Stimulated activated CD8-positive, alpha-beta memory T cell treated with anti-CD3 and anti-CD28 coated beads, Interleukin-2, amount 100 ng/mL, for 48 hours (primary cell): ENCODE measurements at regions not wholly inside any gene's neighbourhood (a gene's known extent, or its start where the extent isn't known, plus 50 kb on each side); places are given as distances from the start of the nearest gene placed in this dataset.
"Not testable (repeated sequence)": the region's sequence is repeated elsewhere in the genome, so short reads cannot be mapped to it uniquely, and the experiment has no call there.

ENCODE experiments used
- DNase-seq, 2 donors: peaks; one replicate each; pipeline ENCODE4 v3.0.0-alpha.2; 2020; ENCODE audit warnings: low read depth in 2 of 2

- DNase-seq = no peak
Observed at GRCh38 chr3:27779176-27779575, 57.1 kb upstream of the EOMES start.

- no peak for DNase-seq
Observed at GRCh38 chr3:27789420-27789819, 67.3 kb upstream of the EOMES start.

DNA sequence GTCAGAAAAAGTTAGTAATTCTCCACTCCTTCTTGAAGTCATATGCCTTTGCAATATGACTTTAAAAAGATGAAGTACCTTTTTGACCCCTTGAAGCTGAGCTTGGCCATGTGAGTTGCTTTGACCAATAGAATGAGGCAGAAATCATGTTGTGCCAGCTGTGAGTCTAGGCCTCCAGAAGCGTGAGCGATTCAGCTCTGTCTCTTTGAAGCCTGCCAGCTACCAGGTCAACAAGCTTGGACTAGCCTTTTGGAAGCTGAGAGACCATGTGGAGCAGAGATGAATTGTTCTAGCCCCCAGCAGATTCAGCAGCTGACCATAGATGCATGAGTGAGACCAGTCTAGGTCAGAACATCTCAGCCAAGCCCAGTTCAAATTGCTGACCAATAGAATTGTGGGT, 69.8 kb upstream of the EOMES start:
- no peak for DNase-seq

DNA sequence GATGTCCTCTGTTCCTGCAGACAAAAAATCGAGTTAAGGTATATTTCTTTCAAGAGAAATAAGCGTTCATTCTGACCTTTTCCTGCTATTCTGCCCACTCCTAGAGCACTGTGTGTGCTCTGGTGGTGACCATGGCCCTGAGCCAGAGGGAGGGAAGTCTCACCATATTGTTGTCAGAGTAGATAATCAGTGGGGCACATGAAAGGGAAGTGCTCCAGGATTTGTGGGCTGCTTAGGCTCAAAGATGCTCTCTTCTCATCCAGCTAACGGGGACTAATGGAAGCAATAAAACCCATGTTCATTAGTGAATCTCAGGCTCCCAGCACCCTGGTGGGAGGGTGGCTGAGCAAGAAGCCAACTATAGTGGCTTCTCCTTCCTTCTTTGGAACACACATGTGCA, 70.7 kb upstream of the EOMES start:
- DNase-seq = no peak

- DNase-seq = no peak
Observed at GRCh38 chr3:27794211-27794610, 72.1 kb upstream of the EOMES start.

- DNase-seq = no peak
Observed at GRCh38 chr3:27796365-27796875, 74.3 kb upstream of the EOMES start.

DNA sequence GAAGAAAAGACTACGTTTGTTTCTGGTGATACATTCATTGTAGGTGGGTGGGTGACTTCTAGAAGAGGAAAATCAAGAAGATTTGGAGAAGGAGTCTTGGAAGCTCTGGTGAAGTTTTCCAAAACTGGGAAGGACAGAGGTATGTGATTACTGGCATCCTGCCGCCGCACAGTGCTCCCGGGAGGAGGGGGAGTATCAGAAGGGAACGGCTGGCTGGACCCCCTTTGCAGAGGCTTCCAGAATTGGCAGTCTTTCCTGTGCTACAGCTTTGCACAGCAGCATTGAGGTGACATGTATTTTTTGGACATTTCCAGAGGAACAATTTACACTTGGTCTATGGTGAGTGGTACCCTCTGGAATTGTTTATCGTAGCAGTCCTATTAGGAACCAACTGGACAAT, 75.7 kb upstream of the EOMES start:
- no peak for DNase-seq

DNA sequence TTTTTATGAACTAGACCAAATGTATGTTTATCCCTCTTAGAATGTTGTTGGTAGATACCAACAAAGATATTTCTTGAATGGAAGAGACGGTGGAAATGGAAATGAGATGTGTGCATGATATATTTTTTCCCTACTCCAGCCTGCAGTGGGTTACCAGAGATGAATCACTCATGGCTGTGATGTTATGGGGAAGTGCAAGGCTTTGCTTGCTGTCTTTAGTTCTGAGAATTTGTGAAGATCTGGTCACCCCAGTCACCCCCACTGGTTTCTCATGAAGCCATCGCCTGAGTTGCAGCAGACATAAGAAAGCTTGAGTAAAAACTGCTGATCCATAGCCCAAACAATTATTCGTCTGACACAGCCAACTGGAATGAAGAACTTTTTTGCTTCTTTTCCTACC, 78.1 kb upstream of the EOMES start:
- DNase-seq = peak in 1 of 2 donors; percentile 8

GRCh38 chr3:27802425-27802824, 80.3 kb upstream of the EOMES start:
- no peak for DNase-seq

GRCh38 chr3:27802849-27803248, 80.7 kb upstream of the EOMES start:
- no peak for DNase-seq

GRCh38 chr3:27805282-27805681, 83.2 kb upstream of the EOMES start:
- no peak for DNase-seq

DNA sequence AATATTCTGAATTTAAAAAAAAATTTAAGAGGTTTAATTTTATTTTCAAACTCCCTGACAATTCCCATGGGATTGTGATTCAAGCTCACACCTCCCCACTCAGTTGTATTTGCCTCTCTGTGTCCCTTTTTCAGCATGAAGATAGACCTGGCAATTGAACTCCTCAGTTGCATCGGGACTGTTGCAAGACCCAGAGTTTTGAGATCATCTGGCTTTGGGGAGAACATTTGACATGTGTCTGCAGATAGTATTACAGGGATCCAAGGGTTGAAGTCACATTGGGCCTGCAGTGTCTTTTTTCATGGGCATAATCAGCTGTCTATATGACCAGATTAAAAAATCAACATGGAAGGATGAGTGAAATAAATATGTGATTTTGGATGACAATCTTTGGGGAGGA, 91.1 kb upstream of the EOMES start:
- DNase-seq = no peak

- DNase-seq = not testable (repeated sequence)
Observed at GRCh38 chr3:27821609-27822008, 99.5 kb upstream of the EOMES start.

DNA sequence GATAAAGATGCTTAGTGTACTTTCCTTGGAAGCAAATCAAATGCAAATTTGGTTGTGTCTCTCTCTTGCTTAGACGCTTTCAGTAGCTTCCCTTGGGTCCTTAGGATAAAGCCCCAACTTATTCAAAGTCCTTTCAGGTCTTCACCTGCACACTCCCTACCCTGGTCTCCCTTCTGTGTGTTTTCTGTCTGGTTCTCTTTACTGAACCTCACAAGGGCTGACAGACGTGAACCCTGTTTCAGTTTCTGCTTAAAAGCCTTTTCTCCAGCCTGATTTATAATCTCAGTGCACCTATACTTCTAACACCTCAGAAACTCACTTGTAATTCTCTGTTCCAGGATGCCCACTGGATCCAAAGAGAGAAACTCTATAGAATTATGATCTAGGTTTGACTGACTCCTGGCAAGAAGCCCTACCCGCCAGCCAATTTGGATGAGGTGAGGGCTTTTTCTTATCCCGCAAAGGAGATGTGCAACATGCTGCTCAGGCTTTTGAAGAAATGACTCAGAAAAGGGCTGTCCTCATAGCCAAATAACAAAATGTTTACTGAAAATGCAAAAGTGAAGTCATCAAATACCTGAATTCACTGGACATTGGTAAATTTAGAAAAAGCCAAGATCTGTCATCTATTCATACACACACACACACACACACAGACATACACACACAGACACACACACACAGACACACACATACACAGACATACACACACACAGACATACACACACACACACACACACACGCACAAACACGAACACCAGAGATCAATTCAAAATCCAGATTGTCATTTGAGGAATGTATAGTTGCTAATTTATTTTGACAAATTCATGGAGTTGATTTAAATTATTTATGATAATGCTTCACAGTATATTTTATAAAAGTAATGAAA, 102.4 kb upstream of the EOMES start:
- no peak for DNase-seq

GRCh38 chr3:27826448-27826847, 104.3 kb upstream of the EOMES start:
- no peak for DNase-seq

DNA sequence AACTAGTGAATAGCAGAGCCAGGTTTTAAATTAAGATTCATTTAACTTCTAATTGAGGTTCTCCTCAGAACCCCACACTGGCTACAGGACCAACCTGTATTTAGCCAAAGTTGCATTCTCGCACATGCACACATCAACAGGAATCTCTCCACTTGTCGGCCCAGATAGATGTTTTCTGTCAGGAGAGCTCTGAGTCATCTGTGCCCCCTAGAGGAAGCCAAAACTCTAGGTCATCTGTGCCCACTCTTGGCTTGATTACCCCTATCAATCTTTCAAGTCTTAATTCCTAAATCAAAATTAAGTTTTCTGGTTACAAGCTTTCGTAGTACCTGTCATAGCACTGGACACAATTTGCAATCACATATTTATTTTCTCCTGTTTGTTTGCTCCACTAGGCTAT, 104.9 kb upstream of the EOMES start:
- no peak for DNase-seq

DNA sequence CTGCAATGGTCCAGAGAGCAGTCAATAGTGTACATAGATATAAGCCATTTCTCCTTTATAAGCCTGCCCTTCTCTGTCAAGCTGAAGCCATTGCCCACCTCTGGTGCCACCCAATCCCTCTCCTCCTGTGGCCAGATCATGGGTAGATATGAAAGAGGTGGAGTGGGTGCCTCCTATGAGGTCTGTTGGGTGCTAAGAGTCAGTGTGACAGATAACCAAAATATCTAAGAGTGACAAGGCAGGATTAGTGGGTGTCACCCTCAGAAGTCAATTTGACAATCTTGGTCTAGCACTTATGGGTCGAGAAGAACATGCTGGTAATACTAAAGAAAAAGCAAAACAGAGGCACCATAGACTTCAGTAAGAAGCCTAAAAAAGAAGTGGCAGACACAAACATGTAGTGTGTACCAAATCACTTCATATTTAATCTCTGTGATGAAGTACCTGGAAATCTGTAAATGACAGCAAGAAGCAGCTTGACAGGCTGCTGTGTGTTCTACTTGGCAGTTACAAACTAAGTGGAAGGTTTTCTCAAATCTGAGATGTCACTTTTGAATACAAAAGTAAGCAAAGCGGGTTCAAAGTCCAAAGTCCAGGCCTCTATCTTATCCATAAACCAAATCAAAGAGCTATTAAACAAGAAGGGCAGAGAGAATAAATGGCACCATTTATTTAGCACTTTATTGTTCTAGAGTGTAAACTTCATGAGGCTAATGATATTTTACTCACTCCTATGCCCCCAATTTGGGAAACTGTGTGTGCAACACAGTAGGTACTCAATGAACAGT, 118.9 kb upstream of the EOMES start:
- DNase-seq = no peak

- DNase-seq = no peak
Observed at GRCh38 chr3:27844052-27844675, 122.0 kb upstream of the EOMES start.

DNA sequence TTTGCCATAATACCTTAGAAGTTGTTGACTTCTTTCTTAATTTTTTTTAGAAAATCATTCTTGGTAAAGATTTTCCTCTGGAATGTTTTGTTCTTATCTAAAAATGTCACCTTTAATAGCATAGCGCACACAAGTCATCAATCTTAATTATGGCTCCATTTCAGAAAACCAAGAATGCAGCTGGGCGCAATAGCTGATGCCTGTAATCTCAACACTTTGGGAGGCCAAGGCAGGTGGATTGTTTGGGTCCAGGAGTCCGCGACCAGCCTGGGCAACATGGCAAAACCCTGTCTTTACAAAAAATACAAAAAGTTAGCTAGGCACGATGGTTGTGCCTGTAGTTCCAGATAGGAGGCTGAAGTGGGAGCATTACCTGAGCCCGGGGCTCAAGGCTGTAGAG, 125.6 kb upstream of the EOMES start:
- no peak for DNase-seq

DNA sequence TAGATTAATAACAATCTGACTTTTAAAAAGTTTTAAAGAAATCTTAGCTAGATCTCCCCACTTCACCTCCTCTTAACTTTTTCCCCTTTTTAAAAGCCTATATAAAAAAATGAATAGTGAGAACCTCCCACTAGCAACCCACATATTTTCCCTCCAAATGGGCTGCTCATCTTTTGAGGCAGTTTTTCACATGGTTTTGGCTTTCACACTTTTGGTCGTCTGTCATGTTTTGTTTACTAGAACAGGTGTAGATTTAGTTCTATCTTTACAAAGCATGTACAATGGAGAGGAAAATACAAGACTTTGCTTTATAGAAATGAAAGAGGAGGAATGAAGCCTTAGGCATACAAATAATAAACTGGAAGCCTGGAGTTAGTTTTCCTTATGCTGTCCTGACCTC, 126.7 kb upstream of the EOMES start:
- no peak for DNase-seq

- DNase-seq = no peak
Observed at GRCh38 chr3:27859821-27860220, 137.7 kb upstream of the EOMES start.
